Lung (tissue), 11 donors: ENCODE measurements at regions not wholly inside any gene's neighbourhood (a gene's known extent, or its start where the extent isn't known, plus 50 kb on each side); places are given as distances from the start of the nearest gene placed in this dataset.

ENCODE experiments used
- ATAC-seq: fragments of 200-7000 bp; cut with Tn5 transposase; one replicate; pipeline ENCODE4 v1.9.1; 2020; ENCODE audit warnings: moderate number of reproducible peaks; ENCODE audit not compliant: insufficient read depth, low FRiP score
- DNase-seq, 3 donors: peaks; one replicate each; pipeline ENCODE4 v3.0.0-alpha.2; 2013 to 2017
- H3K27ac ChIP-seq, 2 donors: one replicate each; pipeline ENCODE4 v1.5.1; 2013; ENCODE audit warnings: mild to moderate bottlenecking in 2 of 2, moderate library complexity in 2 of 2, control low read depth in 1 of 2, inconsistent platforms in 1 of 2, low read depth in 1 of 2, low read length in 1 of 2
- H3K27me3 ChIP-seq, 3 donors: one replicate each; pipeline ENCODE4 v1.5.1; 2013; ENCODE audit warnings: low read length in 2 of 3; ENCODE audit not compliant: control insufficient read depth in 3 of 3, insufficient read depth in 3 of 3
- H3K36me3 ChIP-seq, 4 donors: one replicate each; pipeline ENCODE4 v1.5.1; 2013; ENCODE audit warnings: low read length in 4 of 4, mild to moderate bottlenecking in 1 of 4, moderate library complexity in 1 of 4; ENCODE audit not compliant: control insufficient read depth in 4 of 4, insufficient read depth in 4 of 4
- H3K4me1 ChIP-seq, 5 donors: one replicate each; pipeline ENCODE4 v1.5.1; 2013; ENCODE audit warnings: low read length in 5 of 5, mild to moderate bottlenecking in 2 of 5, moderate library complexity in 1 of 5; ENCODE audit not compliant: control insufficient read depth in 5 of 5, insufficient read depth in 5 of 5
- H3K4me3 ChIP-seq: one replicate; pipeline ENCODE4 v1.5.1; 2013; ENCODE audit warnings: mild to moderate bottlenecking, control low read depth, moderate library complexity
- H3K9ac ChIP-seq, 2 donors: one replicate each; pipeline ENCODE4 v1.5.1; 2013; ENCODE audit warnings: low read length in 2 of 2, control low read depth in 1 of 2; ENCODE audit not compliant: insufficient read depth in 1 of 2
- H3K9me3 ChIP-seq, 4 donors: one replicate each; pipeline ENCODE4 v1.5.1; 2013; ENCODE audit warnings: low read length in 3 of 4, mild to moderate bottlenecking in 1 of 4, moderate library complexity in 1 of 4; ENCODE audit not compliant: control insufficient read depth in 4 of 4, insufficient read depth in 3 of 4
- WGBS, 2 donors: extraction: QIAGEN DNeasy Blood & Tissue Kit; methylation state at CpG; one replicate each; pipeline ENCODE4 v1.1.7; 2013; 5-methylcytosine and 5-hydroxymethylcytosine counted together
- TF ChIP-seq, protein P1 (sequence below): IDR thresholded peaks from 2 replicates; pipeline ENCODE4 v1.5.1; 2012; ENCODE audit warnings: mild to moderate bottlenecking; ENCODE audit errors: control extremely low read depth, extremely low read depth
- donor health status: control.
- donor health status: control.
- donor health status: Bipolar disorder and iron deficiency.
- donor health status: healthy.
- donor health status: DM: yes; HTN: yes; CAD: no.

DNA sequence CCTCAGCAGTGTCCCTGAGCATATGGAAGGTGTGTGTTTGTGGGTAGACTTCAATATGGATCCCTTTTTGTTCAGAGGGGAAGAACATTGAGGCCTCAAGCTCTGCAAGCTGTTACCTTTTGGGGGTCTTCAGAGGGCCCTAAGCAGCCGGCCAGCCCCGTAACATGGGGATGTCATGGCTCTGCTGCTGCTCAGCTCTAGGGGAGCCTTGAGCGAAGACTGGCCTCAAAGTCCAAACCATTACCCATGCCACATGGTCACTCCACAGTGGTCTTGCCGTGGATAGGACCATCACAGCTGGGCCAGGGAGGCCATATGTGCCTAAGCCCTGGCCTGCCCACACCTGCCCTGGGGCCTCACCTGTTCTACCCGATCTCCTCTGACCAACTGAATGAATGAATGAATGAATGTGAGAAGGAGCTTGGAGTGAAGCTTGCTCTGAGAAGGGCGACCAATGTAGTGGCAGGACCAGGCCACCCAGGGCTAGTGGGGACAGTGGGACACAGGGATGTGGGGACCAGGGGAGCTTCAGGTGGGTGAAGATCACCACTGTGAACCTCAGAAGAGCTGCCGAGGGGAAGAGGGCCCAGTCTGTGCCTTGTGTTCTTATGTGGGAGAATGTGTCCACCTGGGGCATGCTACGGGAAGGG lies 754.6 kb downstream of the BRD1 start:
- DNase-seq, result no peak
- no peaks in the 10 kb centered on the region for H3K36me3 ChIP-seq
- ATAC-seq, result no peak
- WGBS, 2 donors, result 94% methylated on average over 8 of the region's 8 CpGs
- H3K9ac ChIP-seq, result no peak overlapping the region
- peaks cover 0 to 4% (median under 1%) of the 10 kb centered on the region in 4 donors for H3K9me3 ChIP-seq
- TF ChIP-seq, protein P1, sequence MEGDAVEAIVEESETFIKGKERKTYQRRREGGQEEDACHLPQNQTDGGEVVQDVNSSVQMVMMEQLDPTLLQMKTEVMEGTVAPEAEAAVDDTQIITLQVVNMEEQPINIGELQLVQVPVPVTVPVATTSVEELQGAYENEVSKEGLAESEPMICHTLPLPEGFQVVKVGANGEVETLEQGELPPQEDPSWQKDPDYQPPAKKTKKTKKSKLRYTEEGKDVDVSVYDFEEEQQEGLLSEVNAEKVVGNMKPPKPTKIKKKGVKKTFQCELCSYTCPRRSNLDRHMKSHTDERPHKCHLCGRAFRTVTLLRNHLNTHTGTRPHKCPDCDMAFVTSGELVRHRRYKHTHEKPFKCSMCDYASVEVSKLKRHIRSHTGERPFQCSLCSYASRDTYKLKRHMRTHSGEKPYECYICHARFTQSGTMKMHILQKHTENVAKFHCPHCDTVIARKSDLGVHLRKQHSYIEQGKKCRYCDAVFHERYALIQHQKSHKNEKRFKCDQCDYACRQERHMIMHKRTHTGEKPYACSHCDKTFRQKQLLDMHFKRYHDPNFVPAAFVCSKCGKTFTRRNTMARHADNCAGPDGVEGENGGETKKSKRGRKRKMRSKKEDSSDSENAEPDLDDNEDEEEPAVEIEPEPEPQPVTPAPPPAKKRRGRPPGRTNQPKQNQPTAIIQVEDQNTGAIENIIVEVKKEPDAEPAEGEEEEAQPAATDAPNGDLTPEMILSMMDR, result no peak
- no peak overlapping the region for H3K4me3 ChIP-seq
- no peaks in the 10 kb centered on the region for H3K4me1 ChIP-seq
- H3K27ac ChIP-seq, result no peak overlapping the region
- H3K27me3 ChIP-seq, result peaks cover 0 to 3% (median 0%) of the 10 kb centered on the region in 3 donors

DNA sequence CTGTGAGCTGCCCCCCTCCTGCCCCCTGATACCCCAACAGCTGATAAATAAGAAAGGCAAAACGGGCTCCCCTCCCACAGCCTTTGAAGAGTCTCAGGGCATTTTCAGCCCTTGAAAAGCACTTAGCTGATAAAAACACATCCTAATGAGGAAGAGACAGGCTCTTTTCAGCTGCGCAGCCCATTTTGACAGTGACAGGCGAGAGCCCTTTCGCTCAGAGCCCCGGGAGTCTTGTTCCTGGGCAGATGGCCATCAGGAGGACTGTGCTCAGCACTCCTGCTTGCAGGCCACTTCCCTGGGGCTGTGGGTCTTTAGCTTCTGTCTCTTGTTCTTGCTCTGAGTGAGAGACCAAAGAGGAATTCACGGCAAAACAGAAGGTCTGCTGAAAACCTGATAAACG lies 757.2 kb downstream of the BRD1 start:
- H3K27me3 ChIP-seq, result peaks cover 0 to 3% (median 0%) of the 10 kb centered on the region in 3 donors
- no peak overlapping the region for H3K27ac ChIP-seq
- H3K9ac ChIP-seq, result no peak overlapping the region
- H3K4me3 ChIP-seq, result no peak overlapping the region
- no peaks in the 10 kb centered on the region for H3K4me1 ChIP-seq
- H3K9me3 ChIP-seq, result peaks cover 0 to 4% (median under 1%) of the 10 kb centered on the region in 4 donors
- ATAC-seq (no peak), DNase-seq (no peak)
- TF ChIP-seq, protein P1, result no peak
- WGBS, 2 donors, result 41 to 56% methylated on average over 7 of the region's 7 CpGs
- H3K36me3 ChIP-seq, result no peaks in the 10 kb centered on the region

DNA sequence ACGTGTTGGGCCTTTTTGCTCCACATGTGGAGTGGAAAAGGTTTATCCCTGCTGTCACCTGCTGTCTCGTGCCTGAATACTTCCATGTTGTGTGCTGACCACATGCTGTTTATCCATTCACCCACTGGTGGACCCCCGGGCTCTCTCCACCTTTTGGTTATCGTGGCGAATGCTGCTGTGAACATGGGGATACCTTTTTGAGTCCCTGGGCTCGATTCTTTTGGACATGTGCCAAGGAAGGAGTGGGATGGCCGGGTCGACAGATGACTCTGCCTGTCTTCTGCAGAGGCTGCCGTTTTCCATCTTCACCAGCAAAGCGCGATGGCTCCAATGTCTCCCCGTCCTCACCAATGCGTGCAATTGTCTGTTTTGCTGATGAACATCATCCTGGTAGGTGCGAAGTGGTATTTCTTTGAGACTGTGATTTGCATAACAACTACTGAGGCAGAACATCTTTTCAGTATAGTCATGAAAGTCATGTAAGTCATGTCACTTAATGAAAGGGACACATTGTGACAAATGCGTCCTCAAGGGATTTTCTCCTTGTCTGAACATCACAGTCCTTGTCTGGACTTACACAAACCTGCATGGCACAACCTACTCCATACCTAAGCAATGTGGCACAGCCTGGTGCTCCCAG lies 758.7 kb downstream of the BRD1 start:
- H3K27ac ChIP-seq, result no peak overlapping the region
- no peaks in the 10 kb centered on the region for H3K36me3 ChIP-seq
- no peaks in the 10 kb centered on the region for H3K4me1 ChIP-seq
- peaks cover 0 to under 1% (median 0%) of the 10 kb centered on the region in 4 donors for H3K9me3 ChIP-seq
- ATAC-seq (no peak), DNase-seq (no peak)
- H3K27me3 ChIP-seq, result peaks cover 0 to 3% (median 0%) of the 10 kb centered on the region in 3 donors
- WGBS, 2 donors, result 80 to 87% methylated on average over 15 of the region's 15 CpGs
- TF ChIP-seq, protein P1, result no peak
- H3K9ac ChIP-seq, result no peak overlapping the region
- no peak overlapping the region for H3K4me3 ChIP-seq
